ENCODE measurements at regions not wholly inside any gene's neighbourhood (a gene's known extent, or its start where the extent isn't known, plus 50 kb on each side); places are given as distances from the start of the nearest gene placed in this dataset.

GRCh38 chr13:37412241-37412921 is 186.2 kb downstream of the POSTN start:
- TF ChIP-seq POLR2AphosphoS2 (conservative IDR thresholded peaks at IDR 0.05; ENCODE audit: low read length) (no peak), CTCF (IDR thresholded peaks at IDR 0.05) (no peak), RCOR1 (IDR thresholded peaks at IDR 0.05; ENCODE audit: low read depth, low read length) (no peak), POLR2A (IDR thresholded peaks at IDR 0.05; ENCODE audit: low read length) (no peak), E2F6 (IDR thresholded peaks at IDR 0.05; ENCODE audit: borderline replicate concordance, low read depth) (no peak), CEBPB (IDR thresholded peaks at IDR 0.05) (no peak), EP300 (IDR thresholded peaks at IDR 0.05) (no peak), NFE2L2 (conservative IDR thresholded peaks at IDR 0.05; ENCODE audit: low read length) (no peak), GATA3 (IDR thresholded peaks at IDR 0.05; ENCODE audit: borderline replicate concordance) (no peak), NR3C1 (IDR thresholded peaks at IDR 0.05) (no peak)
